Hepatic stellate cell (primary cell): ENCODE measurements at regions not wholly inside any gene's neighbourhood (a gene's known extent, or its start where the extent isn't known, plus 50 kb on each side); places are given as distances from the start of the nearest gene placed in this dataset.
A peak's percentile ranks its signal among the peaks of the same experiment; 100 is the strongest.

Source experiments
- DNase-seq: peaks from one replicate; pipeline ENCODE4 v3.0.0; 2011; ENCODE audit warnings: low spot score

DNA sequence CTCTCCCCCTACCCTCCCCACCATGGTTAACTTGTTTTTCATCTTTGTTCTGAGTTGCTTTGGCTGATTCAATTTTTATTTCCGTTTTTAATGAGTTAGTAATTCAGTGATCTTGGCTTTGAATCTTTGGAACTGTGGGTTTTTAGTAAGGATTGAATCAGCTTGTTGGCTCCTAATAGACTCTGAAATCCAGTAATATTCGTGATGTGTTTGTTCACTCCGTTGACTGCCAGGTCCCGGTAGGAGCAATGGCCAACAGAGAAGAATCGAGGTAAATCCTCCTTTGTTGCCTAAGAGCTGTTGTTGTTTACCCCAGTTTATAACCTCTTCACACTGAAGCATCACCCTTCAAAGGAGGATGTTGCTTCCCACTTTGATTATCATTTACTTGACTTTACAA lies 92.7 kb downstream of the PCSK1 start:
- DNase-seq: no peak

DNA sequence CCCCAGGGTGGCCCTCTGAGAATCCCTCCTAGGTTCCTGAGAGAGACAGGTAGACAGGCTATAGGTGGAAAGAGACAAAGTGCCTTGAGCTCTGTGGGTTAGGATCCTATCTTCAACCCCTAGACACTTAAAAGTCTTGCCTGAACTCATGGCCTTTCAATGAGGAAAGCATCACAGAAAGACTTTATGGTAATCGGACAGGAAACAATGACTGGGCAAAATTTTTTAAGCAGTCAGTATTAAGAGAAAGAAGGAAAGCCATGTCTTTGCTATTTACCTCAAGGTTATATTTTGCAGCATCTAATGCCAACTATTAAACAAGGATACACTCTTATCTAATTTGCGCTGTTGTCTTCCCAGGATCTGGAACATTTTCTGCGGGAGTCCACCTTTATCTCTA lies 93.2 kb downstream of the PCSK1 start:
- DNase-seq: no peak

DNA sequence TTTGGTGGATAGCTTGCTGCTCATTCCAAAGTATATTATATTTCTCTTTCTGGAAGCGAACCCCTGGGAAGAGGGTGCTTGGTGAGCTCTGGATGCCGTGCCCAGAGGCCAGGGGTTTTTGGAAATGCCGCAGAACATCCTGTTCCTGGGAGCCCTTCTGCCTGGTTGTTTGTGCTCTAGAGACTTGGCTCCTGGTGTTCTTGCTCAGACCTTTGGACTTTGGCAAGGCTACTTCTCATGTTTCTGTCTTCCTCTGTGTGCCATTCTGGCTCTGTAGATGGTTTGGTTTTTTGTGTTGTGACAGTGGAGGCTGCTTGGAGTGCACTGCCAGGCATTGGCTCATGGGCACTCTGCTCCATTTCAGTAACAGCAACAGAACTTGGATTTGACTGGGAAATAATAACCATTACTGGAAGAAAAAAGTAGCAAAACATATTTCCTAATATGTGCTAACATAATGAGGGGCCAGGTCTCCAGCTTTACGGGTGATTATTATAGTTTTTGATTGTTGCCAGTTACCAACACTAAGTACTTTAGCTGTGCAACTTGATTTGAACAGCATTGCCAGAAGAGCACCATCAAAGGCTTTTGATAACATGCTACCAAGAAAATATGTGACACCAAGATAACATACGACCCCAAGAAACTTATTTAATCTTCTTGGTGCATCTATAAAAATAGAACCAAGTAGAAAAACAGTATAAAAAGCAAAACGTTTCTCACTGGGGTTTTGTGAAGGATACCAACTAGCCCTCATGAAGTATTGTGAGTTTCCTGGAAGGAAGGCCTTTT lies 94.2 kb downstream of the PCSK1 start:
- DNase-seq: no peak

DNA sequence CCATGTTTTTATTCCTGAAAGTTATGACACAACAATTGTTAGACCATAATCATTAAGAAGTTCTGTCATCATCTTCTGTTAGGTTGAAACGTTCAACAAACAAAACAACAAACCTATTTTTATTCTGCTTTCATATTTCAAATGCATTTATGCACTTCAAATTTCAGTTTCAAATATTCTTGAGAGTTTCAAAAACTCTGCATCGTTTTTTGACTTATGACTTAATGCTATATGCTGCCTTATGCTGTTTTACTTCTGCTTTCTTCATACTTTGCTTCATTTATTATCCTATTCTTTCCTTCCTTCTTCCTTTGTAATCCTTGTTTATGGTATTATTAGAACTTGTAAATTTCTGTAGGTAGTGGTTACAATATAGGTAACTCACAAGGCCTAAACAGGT lies 95.0 kb downstream of the PCSK1 start:
- DNase-seq: no peak

DNA sequence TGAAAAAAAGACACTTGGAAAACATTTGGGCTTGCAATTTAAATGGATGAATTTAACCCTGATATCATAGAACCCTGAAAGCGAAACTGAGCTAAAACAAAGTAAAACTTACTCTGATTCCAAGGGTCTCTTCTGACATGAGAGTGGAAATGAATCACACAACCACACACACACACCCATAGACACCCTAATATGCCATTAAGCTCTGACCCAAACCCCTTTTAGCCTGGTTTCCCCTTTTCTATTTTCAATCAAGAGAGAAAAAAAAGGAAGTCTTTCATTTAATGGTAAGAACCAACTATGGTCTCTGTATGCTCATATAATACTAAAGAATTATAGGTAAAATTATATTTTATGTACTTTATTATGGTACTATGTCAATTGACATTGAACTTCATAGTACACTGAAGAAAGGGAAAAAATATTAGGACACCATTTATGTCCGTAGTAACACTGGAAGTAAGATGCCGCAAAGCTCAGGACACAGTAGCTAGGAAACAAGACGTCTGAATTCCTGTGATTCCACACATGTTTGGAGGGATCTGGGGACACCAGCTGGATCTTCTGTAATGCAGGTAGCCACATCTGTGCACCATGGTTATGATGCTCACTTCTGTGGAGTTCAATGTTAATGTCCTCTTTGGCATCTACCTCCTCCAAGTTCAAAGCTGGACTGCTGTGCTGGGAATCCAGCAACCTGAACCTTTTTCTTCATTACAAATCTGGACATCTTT lies 95.8 kb downstream of the PCSK1 start:
- DNase-seq: no peak

DNA sequence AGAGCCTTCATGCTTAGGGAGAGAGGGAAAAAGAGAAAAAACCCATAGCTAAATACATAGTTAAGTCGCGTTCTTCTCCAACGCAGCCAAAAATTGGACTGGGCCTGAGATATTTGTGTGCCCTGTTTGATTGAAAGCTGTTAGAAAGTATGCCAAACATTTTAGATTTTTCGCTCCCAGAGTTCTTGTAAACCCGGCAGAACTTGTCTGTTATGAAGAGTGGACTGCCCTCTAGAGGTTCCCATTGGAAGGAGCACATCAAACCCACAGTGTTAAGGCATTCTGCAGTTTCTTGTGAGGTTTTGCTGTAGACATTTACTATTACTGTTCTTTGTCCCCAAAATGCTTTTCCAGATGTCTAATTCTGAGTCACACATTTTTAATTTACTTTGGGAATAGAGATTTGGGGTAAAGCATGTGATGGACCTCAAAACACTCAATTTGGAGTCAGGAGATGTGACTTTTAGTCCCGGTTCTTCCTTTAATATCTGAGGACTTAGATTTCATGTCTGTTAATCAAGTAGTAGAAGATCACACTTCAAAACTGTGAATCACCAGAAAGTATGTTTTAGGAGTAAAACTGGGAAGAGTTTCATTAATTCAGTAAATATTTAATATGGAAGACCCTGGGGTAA lies 96.6 kb downstream of the PCSK1 start:
- DNase-seq: peak; percentile 35

DNA sequence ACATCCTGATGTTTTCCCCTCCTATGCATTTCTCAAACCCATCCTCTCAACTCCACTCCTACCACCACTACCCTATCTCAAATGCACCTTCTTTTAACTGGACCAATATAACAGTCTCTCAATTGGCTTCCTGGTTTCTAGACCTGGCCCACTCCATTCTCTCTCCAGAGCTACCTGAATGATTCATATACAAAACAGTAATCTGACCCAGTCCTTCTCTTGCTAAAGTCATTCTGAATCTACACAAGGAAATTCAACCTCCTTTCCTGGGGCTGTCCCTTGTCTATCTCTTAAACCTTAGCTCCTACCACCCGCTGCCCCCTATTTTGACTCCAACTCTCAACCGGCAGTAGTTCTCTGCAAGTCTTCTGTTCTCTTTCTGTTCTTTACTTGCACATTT lies 97.2 kb downstream of the PCSK1 start:
- no peak for DNase-seq

DNA sequence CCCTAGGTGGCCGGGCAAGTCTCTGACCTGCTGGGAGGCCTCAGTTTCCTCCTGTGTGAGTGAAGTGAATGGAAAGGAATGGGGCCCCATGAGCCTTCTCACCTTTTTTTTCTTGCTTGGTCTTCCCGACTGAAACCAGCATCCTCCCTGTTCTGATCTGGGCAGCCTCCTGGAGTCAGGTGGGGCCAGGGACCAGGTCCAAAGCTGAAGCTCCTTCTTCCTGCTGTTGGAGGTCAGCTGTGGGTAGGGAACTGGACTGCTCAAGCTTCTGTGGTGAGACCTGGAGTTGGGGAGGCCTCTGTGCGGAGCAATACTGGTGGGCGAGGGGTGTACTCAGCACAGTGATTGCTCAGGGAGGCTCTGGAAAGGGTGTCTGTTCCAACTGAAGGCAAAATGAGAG lies 99.7 kb downstream of the PCSK1 start:
- DNase-seq: no peak

DNA sequence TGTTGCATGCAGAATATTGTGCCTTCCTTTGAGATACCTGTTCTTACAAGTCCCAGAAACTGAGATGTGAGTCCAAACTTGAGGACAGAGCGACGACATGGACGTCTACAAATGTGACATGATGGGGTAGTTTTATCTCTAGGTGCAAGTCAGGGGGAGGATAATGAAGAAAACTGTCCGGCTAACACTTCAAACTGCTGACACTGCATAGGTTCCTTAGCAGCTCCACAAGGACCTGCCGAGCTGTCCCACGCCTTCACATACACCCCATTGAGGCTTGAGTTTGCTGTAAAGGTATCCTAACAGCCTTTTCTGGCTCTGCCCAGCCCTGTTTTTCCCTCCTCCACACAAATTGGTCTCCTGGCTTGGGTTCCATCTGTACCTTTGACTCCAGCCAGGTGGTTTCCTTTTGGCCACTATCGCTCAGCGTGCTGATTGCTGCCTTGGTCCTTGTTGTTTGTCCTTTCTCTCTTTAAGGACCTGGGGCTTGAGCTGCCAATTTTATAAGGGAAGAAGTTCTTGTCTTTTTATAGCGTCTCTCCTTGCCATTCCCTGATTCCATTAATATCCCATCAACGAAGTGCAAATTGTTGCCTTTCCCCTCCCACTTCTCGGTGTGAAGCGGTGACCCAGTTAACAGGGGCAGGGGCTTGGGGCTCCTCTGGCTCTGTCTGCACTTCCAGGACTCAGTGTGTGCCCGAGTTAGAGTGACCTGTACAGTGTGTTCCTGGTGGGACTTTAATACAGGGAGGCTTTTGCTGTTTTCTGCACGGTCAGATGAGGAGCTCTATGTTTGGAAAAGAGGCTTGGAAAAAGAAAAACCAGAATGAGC lies 100.3 kb downstream of the PCSK1 start:
- DNase-seq: no peak

DNA sequence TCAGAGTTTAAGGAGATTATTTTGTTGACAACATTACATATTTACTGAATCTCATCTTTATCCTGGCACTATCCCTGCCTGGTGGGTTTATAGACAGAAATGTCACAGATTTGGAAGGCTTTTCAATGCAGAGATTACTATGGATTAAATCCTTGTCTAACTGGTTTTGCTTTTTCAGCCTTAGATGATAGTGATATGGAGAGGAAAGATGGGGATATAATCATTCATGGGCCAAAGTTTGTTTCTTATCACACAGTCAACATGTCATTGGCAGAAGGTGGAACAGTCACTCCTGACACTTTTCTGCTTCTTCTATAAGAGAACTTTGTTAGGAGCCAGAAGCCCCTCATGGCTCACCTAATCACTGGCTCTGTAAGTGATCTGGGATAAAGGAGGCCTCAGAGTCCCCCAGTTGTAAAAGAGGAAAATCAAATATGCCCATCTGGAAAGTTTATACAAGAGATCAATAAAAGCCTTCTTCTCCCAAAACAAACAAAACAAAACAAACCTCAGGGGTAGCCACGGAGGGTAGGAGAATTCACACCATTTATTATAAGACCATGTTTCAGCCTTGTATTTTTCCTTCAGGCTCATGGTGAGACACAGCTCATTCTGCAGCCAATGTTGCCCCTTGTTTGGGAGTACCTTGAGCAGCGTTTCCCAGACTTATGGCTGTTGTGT lies 101.2 kb downstream of the PCSK1 start:
- DNase-seq: no peak

DNA sequence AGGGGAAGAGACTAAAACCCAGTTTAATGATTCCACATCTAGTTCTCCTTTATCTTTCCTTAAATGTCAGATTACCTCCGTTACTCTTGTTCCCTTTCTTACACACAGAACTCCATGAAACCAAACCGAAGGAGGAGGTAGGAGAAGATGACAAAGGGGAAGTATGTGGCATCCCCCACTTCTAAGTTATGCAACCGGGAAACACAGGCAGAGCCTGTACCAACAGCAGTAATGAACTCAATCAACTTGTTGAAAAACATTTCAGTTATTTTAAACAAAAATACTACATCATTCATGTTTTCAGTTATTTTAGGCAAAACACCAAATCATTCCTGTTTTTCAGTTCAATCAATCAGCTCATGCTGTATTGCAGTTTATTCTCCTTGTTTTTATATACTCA lies 101.8 kb downstream of the PCSK1 start:
- no peak for DNase-seq

DNA sequence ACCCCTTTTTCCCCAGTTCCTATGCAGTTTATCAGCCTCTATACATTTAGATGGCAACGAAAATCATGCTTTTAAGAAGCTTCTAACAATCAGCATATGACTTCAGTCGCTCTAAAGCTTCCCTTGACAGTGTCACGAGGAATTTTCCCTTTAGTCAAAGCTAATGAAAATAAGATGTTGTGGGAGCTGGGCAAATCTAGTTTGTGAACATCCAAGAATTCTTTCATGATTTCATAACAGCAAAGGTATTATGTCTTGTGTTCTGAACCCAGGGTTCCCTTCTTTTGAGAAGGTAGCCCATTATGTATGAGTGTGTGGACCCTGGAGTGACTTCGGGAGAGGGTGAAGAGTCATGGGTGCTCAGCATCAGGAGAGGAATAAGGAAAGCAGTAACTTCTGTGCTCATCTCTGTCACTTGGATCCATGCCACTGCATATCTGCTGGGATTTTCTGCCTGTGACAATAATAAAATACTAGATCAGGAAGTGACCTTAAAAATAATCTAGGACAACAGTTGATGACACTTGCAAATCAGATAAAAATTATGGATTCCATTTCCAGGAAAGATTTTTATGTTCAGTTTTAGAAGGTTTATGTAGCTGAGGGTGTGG lies 102.4 kb downstream of the PCSK1 start:
- DNase-seq: no peak

DNA sequence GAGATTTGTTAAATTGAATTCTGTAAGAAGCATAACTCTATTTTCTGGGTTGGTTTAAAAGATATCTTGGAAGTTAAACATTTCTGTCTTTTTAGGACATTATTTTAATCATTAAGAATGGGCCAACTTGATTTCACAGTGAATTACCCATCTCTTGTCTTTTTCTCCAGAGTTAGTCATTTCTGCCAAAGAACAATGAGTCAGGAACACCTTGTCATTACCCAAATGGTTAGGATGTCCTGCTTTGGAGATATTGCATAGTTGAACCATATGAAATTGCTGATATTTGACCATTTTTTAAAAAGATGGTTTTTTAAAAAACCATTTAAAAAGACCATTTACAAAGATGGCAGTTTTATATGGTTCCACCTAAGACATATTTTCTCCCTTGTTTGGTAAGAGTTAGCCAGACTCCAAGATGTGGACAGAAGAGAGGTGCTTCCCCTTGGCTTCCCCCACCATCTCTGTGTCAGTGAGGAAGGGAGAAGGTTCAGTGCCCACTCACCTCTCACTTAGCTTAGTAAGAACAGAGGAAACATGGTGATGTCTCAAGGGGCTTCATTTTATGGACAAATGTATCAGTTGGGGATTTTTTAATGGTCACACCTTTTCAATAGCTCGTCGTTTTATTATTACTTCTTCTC lies 103.0 kb downstream of the PCSK1 start:
- no peak for DNase-seq

DNA sequence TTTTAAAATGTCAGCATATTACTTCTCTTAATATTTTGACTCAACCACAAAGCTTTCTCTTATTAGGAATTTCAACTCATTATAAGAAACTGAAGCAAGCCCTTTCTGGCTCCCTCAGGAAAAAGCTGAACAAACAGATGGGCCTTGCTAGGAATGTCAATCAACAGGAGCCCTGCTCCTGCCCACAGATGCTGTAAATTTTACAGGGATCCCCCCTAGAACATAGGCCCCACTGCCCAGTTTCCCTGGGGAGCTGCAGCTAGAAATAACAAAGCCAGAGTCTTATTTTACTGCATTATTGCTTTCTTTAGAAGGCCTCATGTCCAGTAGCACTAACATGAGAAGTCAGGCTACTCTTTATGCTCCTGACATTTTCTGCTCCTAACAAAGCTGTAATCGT lies 103.8 kb downstream of the PCSK1 start:
- no peak for DNase-seq

DNA sequence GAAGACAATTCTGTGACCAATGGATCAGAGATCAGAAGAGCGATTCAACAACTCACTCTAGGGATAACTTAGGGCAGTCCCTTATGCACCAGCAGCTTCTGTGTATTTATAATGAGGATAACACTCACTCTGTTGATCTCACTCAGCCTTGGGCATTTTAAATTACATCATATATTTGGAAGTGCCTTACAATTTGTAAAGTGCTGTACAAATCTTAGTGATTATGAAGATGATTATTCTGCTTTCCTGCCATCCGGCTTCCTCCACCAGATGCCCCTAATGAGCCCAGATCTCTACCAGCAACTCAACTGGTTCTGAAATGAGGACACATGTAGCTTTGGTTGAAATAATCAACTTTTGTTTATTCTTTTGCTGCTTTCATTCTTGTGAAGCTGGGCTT lies 105.3 kb downstream of the PCSK1 start:
- DNase-seq: no peak

DNA sequence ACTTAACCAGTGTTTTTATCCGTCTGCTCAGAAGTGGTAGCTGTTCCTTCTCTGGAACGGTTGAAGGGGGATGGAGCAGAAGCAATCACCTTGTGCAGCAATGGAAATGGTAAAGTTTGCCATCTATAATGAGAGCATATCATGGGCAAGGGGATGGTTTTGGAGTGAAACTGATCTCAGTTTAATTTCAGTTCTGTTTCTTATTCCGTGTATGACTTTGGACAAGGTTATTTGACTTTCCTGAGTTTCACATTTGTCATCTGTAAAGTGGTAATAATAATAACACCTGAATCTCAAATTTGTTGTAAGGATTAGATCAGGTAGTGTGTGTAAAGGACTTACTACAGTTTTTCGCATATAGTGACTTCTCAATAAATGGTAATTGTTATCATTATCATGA lies 106.1 kb downstream of the PCSK1 start:
- DNase-seq: no peak

DNA sequence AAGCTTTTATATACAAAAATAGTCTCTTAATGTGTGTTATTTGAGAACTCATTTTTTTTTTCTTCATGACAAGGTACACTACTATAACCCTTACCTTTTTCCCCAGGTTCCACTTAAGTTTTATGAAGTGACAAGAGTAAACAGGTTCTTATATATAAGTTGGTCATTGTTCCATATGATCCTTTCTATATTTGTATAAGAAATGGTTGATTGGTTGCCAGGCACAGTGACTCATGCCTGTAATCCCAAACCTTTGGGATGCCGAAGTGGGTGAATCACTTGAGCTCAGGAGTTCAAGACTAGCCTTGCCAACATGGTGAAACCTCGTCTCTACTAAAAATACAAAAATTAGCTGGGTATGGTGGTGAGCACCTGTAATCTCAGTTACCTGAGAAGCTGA lies 108.3 kb downstream of the PCSK1 start:
- no peak for DNase-seq

DNA sequence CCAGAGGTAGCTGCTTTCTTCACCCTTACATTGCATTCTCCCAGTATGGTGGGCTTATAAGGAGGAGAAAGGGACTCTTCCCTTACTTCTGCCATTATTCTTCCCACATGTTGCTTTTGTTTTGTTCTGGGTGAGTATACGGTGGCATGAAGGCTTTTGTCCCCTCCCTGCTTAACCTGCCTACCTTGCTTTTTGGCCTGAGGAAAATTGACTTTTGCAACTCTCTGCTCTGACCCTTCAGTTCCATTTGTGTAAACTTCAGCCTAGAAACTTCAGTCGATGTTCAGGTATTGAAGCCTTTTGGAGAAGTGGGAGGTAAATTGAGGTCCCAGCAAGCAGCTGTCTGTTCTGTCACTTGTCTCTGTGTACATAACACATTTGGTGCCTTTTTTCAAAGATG lies 110.2 kb downstream of the PCSK1 start:
- no peak for DNase-seq

DNA sequence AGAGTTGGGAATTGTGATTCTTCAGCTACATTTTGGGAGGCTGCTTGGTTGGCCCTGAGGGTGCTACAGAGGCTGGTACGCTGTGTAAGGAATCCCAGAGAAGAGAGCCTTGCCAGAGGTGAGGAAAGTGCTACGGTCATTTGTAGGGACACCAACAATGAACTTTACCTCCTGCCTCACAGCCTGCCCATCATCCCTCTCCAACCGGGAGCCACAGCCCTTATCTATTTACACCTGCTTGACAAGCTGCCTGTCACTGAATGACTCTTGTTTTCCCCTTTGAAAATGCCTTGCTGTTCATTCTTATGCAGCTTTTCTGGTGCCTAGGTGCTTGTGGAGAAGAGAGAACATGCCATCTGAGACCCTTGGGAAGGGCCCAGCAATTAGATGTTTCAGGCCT lies 110.8 kb downstream of the PCSK1 start:
- DNase-seq: no peak

DNA sequence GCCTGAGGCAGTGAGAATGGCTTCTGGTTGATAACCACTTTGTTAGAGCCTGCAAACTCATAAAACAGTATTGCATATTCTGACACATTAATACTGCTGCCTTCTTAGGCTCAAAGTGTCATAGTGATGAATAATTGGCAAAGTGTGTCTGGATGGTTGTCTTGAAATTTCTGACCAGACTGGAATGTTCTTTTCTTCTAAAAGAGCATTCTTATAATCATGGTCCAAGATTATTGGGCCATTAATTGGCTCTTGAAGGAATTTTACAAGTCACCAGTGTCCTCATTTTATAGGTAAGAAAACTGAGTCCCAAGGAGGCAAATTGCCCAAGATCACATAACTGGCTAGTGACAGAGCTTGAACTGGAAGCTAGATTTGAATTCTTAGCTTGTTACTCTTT lies 111.7 kb downstream of the PCSK1 start:
- no peak for DNase-seq

DNA sequence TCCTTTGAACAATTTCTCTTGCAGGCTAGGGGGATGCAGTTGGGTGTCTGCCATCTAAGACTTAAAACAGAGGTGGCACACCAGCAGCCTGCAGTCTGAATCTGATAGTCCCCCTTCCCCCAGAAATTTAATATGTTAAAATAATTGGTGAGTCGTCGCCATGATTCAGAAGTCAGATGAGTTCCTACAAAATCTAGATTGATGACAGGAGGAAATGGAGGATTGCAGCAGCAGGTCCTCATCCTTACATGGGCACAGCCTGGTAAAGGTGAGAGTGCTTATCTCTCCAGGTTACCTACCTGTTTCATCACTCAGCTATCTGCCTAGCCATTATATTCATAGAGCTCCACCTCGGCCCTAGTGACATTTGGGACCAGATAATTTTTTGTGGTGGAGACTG lies 112.3 kb downstream of the PCSK1 start:
- DNase-seq: no peak
